Activated CD4-positive, alpha-beta memory T cell treated with anti-CD3 and anti-CD28 coated beads, Interleukin-2, amount 10 ng/mL, durations not matched to agents 7 days and 5 days (primary cell): ENCODE measurements at regions not wholly inside any gene's neighbourhood (a gene's known extent, or its start where the extent isn't known, plus 50 kb on each side); places are given as distances from the start of the nearest gene placed in this dataset.

ENCODE experiments used
- CTCF ChIA-PET: fragments of 350-600 bp; sonication (Branson Sonifier 250); formaldehyde crosslinking; loops from one replicate; lab custom pipeline; 2021; ENCODE audit warnings: antibody characterized with exemption, inconsistent platforms; lab: Charles Lee
- POLR2A ChIA-PET: fragments of 350-600 bp; sonication (Branson Sonifier 250); formaldehyde crosslinking; loops from one replicate; lab custom pipeline; 2021; ENCODE audit warnings: antibody characterized with exemption; lab: Charles Lee
- DNase-seq: peaks from one replicate; pipeline ENCODE4 v3.0.0-alpha.2; 2020
- H3K27ac Mint-ChIP-seq: one replicate; pipeline ENCODE4 v1.8.0; 2021; ENCODE audit warnings: mild to moderate bottlenecking, mixed read lengths
- H3K27me3 Mint-ChIP-seq: one replicate; pipeline ENCODE4 v1.8.0; 2021; ENCODE audit warnings: mixed read lengths
- H3K36me3 Mint-ChIP-seq: one replicate; pipeline ENCODE4 v1.8.0; 2021; ENCODE audit warnings: low read depth, mixed read lengths
- H3K4me1 Mint-ChIP-seq: one replicate; pipeline ENCODE4 v1.8.0; 2021; ENCODE audit warnings: mixed read lengths
- H3K4me3 Mint-ChIP-seq: one replicate; pipeline ENCODE4 v1.8.0; 2021; ENCODE audit warnings: mild to moderate bottlenecking, mixed read lengths
- H3K9me3 Mint-ChIP-seq: one replicate; pipeline ENCODE4 v1.8.0; 2021; ENCODE audit warnings: mixed read lengths

DNA sequence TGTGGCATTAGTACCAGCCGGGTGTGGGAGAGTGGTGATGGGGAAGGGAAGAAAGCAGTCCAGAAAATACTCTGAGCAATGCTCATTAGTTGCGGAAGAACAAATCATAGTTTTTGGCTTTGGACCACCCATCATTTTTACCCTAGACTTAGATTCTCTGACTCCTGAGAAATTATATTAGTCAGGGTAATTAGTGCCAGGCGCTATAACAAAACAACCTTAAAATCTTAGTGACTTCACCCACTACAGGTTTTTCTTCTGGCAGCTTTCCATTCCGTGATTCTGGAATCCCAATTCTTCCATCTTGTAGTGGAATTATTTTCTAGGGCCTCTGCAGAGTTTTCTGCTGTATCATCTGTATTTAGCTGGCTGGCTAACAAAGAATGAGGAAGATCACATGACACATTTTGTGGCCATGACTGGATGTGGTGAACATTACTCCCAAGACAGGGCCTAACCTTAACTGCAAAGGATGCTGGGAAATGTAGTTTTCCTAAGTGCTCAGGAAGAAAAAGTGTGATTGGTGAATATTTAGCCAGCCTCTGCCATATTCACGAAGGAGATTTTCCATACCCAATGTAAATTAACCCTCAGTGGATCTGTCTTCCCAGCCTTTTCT lies 373.0 kb upstream of the MEF2C start:
- Mint-ChIP-seq H3K9me3 (peaks cover 2% of the 10 kb centered on the region), H3K4me3 (no peak overlapping the region), H3K27ac (no peak overlapping the region), H3K36me3 (no peaks in the 10 kb centered on the region), H3K27me3 (no peaks in the 10 kb centered on the region), H3K4me1 (no peaks in the 10 kb centered on the region)
- DNase-seq = no peak
- POLR2A ChIA-PET = no interaction called here
- CTCF ChIA-PET = no interaction called here

DNA sequence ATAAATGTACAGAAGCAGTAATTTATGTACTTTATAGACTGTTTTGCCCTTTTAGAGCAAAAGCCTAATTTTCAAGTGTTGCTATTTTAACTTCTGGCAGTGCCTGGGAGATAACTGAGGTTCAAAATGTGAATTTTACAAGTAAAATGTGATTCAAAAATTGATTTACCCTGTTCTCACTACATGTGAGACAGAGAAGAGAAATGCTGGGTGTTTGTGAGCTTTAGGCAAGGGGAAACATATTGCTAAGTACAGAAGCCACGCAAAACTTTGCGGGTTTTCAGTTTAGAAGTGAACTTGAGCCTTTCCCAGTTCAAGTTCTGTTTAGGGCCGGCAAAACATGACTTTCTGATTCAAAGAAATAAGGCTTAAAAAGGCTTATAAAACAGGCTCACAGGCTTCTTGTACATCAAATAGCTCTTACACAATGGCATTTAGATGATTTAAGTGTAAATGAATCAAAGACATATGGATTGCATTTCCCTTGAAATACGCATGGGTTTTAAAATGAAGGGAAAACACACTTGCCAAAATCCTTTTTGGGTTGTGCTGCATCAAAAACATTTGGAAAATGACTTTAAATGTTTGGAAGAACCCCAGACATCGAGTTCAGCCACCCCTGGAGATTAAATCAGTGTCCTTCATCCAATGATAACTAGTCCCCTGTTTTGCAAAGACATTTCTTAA lies 370.8 kb upstream of the MEF2C start:
- no peaks in the 10 kb centered on the region for H3K27me3 Mint-ChIP-seq
- no peak for DNase-seq
- POLR2A ChIA-PET = no interaction called here
- no peak overlapping the region for H3K27ac Mint-ChIP-seq
- CTCF ChIA-PET = no interaction called here
- H3K36me3 Mint-ChIP-seq = no peaks in the 10 kb centered on the region
- no peak overlapping the region for H3K4me3 Mint-ChIP-seq
- peaks cover 2% of the 10 kb centered on the region for H3K9me3 Mint-ChIP-seq
- H3K4me1 Mint-ChIP-seq = no peaks in the 10 kb centered on the region

DNA sequence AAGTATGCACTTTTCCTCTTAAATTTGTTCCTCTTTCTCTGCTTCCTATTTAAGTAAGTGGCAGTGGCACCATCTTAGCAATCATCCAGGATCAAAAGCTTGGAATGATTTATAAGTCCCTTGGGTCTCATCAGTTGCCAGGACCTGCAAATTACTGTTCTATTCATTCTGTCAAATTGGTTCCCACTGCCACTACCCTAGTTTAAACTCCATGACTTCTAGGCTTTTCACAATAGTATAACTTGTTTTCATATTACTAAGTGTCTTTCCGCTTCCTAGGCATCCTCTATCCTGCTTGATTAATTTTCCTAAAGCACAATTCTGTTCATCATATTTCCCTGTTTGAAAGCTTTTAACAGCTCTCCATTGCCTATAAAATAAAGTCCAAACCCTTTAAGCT lies 363.9 kb upstream of the MEF2C start:
- H3K27ac Mint-ChIP-seq = no peak overlapping the region
- no peaks in the 10 kb centered on the region for H3K9me3 Mint-ChIP-seq
- DNase-seq = no peak
- H3K4me3 Mint-ChIP-seq = no peak overlapping the region
- H3K36me3 Mint-ChIP-seq = no peaks in the 10 kb centered on the region
- no peaks in the 10 kb centered on the region for H3K4me1 Mint-ChIP-seq
- POLR2A ChIA-PET = no interaction called here
- H3K27me3 Mint-ChIP-seq = no peaks in the 10 kb centered on the region
- CTCF ChIA-PET = no interaction called here

DNA sequence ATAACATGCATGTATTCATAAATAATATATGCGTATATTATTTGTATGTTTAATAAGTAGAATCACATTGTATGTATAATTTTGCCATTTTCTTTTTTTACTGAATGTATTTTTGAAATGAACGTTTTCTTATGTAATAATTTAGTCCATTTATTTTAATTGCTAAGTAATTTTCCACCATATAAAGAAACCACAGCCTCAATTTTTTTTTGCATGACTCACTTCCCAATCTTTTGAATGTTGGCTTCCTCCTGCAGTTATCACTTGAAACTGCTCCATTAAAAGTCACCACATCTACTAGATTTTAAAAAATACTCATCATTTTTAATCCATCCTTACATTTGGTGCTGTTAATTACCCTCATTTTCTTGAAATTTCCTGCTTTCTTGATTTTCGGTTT lies 363.3 kb upstream of the MEF2C start:
- Mint-ChIP-seq H3K9me3 (no peaks in the 10 kb centered on the region), H3K4me1 (no peaks in the 10 kb centered on the region), H3K36me3 (no peaks in the 10 kb centered on the region), H3K27ac (no peak overlapping the region), H3K27me3 (no peaks in the 10 kb centered on the region), H3K4me3 (no peak overlapping the region)
- POLR2A ChIA-PET = no interaction called here
- CTCF ChIA-PET = no interaction called here
- no peak for DNase-seq

DNA sequence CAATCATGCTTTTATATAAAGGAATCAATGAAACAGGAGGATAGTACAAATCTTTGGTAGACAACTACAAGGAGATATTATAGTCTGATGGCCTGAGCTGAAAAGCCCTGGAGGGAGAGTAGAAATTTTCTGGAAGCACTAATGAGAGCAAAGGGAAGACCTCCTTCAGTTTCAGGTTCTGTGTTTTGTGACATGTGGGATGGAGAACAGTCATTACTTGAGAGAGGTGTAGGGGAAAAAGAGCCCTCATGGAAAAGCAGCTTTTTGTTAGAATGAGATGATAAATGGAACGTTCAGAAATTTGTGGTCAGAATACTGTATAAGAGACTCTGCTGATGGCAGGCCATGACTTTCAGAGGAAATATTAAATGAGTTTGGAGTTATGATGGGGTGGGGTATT lies 360.6 kb upstream of the MEF2C start:
- Mint-ChIP-seq H3K4me3 (no peak overlapping the region), H3K27me3 (no peaks in the 10 kb centered on the region), H3K36me3 (no peaks in the 10 kb centered on the region), H3K4me1 (no peaks in the 10 kb centered on the region), H3K9me3 (no peaks in the 10 kb centered on the region), H3K27ac (no peak overlapping the region)
- ChIA-PET POLR2A (no interaction called here), CTCF (no interaction called here)
- DNase-seq = no peak

DNA sequence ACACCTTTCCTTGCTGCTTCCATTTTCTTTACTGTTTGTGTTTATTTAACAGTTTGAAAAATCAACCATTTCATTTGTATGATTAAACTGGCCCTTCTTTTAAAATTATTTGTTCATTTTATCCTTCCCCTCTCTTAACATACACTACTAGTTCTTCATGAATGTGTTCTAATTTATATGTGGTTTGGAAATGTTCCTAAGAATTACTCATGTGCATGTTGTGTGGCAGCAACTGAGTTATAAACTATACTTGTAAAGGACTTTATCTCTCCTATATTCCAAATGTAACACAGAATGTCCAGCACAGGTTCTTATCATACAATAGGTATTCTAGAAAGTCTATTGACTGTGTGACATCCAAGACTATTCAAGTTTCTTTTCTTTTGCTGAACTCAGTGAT lies 358.2 kb upstream of the MEF2C start:
- Mint-ChIP-seq H3K27me3 (no peaks in the 10 kb centered on the region), H3K9me3 (no peaks in the 10 kb centered on the region), H3K27ac (no peak overlapping the region), H3K36me3 (no peaks in the 10 kb centered on the region), H3K4me1 (no peaks in the 10 kb centered on the region), H3K4me3 (no peak overlapping the region)
- ChIA-PET POLR2A (no interaction called here), CTCF (no interaction called here)
- DNase-seq = no peak

DNA sequence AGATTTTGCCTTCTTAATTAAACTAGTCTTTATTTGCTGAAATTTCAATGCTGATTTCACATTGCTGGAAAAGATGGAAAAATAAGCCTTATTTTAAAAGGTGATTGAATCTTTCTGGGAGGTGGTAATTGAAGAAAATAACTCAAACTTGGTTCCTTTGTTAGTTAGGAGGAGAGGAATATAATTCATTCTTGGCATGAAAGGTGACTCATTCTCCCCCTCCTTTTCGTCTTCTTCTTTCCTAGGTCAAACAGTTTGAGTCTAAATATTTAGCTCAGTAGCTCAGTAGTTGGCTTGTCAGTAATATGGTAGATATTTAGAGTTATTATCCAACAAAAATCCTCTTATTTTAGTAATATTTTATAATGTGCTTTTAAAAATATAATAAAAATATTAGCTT lies 353.9 kb upstream of the MEF2C start:
- ChIA-PET CTCF (no interaction called here), POLR2A (no interaction called here)
- no peak overlapping the region for H3K27ac Mint-ChIP-seq
- DNase-seq = no peak
- no peaks in the 10 kb centered on the region for H3K9me3 Mint-ChIP-seq
- no peak overlapping the region for H3K4me3 Mint-ChIP-seq
- H3K4me1 Mint-ChIP-seq = no peaks in the 10 kb centered on the region
- no peaks in the 10 kb centered on the region for H3K36me3 Mint-ChIP-seq
- H3K27me3 Mint-ChIP-seq = no peaks in the 10 kb centered on the region

DNA sequence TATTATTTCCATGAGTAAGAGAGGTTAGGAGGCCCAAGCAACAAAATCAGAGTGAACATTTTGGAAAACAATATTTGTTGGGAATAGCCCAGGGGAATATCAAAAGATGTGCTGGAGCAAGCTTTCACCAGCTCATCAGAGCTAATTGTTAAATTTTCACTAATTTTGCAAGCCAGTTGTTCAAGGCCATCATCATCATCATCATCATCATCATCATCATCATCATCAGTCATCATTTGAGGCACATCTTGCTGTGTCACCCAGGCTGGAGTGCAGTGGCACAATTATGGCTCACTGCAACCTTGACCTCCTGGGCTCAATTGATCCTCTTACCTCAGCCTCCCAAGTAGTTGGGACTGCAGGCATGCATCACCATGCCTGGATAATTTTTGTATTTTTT lies 350.5 kb upstream of the MEF2C start:
- ChIA-PET POLR2A (no interaction called here), CTCF (no interaction called here)
- Mint-ChIP-seq H3K4me1 (no peaks in the 10 kb centered on the region), H3K36me3 (no peaks in the 10 kb centered on the region), H3K27ac (no peak overlapping the region), H3K4me3 (no peak overlapping the region), H3K27me3 (no peaks in the 10 kb centered on the region), H3K9me3 (no peaks in the 10 kb centered on the region)
- no peak for DNase-seq

DNA sequence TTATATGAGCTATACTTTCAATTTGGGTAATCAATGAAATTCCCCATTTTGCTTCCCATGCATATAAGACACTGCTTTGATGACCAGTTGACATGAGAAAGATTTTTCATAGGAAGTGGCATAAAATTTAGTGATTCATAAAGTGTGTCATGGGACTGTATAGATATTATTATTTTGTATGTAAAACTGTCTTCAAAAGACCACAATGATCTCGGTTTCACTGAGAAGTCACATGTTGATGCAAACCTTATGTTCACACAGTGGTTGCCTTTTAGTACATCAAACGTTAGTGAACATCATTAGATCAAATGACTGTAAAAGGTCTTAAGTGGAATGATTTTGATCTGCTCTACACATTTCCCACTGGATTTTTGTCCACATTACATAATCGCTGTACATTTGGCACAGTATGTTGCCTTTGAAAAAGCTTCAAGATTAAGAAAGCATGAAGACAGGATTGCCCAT lies 349.2 kb upstream of the MEF2C start:
- Mint-ChIP-seq H3K27me3 (no peaks in the 10 kb centered on the region), H3K27ac (no peak overlapping the region), H3K4me1 (no peaks in the 10 kb centered on the region), H3K4me3 (no peak overlapping the region), H3K36me3 (no peaks in the 10 kb centered on the region), H3K9me3 (no peaks in the 10 kb centered on the region)
- ChIA-PET POLR2A (no interaction called here), CTCF (no interaction called here)
- no peak for DNase-seq

DNA sequence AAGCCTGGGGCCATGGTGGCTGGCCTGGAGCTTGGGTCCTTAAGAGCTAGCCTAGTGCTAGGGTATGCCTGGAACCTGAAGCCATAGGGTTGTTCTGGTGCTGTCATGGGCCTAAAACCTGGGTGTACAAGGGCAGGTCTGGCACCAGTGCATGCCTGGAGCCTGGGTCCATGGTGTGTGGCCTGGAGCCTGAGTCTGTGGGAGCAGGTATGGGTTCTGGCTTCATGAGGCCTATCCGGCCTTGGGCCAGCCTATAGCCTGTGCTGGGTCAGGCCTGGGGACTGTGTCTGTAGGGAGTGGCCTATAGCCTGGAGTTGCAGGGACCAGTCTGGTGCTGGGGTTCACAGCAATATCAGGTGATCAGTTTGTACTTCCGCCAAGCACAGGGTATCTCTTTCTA lies 347.2 kb upstream of the MEF2C start:
- POLR2A ChIA-PET = no interaction called here
- H3K9me3 Mint-ChIP-seq = no peaks in the 10 kb centered on the region
- no peaks in the 10 kb centered on the region for H3K36me3 Mint-ChIP-seq
- no peaks in the 10 kb centered on the region for H3K4me1 Mint-ChIP-seq
- DNase-seq = no peak
- no peak overlapping the region for H3K27ac Mint-ChIP-seq
- H3K4me3 Mint-ChIP-seq = no peak overlapping the region
- CTCF ChIA-PET = no interaction called here
- H3K27me3 Mint-ChIP-seq = no peaks in the 10 kb centered on the region

DNA sequence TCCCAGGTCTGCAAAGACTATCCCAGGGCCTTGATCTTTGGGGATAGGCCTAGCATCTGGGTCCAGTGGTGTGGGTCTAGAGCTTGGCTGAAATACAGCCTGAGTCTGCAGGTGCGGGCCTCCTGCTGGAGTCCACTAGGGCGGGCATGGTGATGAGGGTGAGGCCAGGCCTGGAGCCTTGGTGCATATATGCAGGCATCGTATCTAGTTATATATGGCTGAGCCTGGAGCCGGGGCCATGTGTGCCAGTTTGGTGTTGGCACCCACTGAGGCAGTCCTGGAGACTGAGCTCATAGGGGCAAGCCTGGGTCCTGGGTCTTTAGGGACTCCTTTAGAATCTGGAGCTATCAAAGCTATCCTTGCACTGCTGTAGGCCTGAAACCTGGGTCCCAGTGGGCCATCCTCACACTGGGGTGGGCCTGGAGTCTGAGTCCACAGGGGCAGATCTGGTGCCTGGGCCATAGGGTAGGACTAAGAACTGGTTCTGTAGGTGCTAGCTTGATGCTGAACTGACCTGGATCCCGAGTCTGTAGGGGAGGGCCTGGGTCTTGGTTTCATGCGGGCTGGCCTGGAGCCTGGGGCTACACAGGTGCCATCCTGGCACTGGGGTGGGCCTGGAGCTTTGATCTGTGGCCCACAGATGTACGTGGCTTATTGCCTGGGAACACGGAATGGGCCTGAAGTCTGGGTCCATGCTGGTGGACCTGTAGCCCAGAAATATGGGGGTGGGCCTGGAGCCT lies 346.5 kb upstream of the MEF2C start:
- POLR2A ChIA-PET = no interaction called here
- Mint-ChIP-seq H3K4me1 (no peaks in the 10 kb centered on the region), H3K27me3 (no peaks in the 10 kb centered on the region), H3K9me3 (no peaks in the 10 kb centered on the region), H3K4me3 (no peak overlapping the region), H3K36me3 (no peaks in the 10 kb centered on the region), H3K27ac (no peak overlapping the region)
- no peak for DNase-seq
- CTCF ChIA-PET = no interaction called here

DNA sequence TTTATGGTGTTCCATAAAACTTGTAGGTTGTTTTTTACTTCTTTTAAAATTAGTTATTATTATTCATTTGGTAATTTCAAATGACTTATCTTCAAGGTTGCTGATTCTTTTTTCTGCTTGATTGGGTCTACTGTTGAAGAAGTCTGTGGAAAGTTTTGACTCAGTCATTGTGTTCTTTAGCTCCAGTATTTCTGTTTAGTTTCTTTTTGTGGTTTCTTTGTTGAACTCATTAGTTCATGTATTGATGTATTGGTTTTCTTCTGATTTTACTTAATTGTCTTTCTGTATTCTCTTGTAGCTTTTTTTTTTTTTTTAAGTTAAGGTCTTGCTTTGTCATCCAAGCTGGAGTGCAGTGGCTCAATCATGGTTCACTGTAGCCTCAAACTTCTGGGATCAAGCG lies 345.4 kb upstream of the MEF2C start:
- Mint-ChIP-seq H3K27ac (no peak overlapping the region), H3K4me3 (no peak overlapping the region), H3K9me3 (no peaks in the 10 kb centered on the region), H3K4me1 (no peaks in the 10 kb centered on the region), H3K27me3 (no peaks in the 10 kb centered on the region), H3K36me3 (no peaks in the 10 kb centered on the region)
- ChIA-PET POLR2A (no interaction called here), CTCF (no interaction called here)
- DNase-seq = no peak

DNA sequence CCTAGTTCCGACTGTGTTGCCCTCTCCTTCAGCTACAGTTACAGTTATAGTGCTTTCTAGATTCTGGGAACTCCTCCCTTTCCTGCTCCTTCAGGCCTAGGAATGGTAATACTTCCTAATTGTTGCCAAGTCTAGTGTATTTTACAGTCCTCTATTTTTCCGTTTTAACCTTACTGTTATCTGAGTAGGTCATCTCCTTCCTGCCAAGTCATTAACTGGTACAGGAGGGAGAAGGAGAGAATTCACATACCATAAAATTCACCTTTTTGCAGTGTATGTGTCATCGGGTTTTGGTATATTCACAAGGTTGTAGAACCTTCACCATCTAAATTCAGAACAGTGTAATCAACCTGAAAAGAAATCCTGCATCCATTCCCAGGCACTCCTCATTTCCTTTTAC lies 335.4 kb upstream of the MEF2C start:
- Mint-ChIP-seq H3K4me3 (no peak overlapping the region), H3K27ac (no peak overlapping the region), H3K27me3 (no peaks in the 10 kb centered on the region), H3K4me1 (no peaks in the 10 kb centered on the region), H3K9me3 (no peaks in the 10 kb centered on the region), H3K36me3 (no peaks in the 10 kb centered on the region)
- DNase-seq = no peak
- ChIA-PET CTCF (no interaction called here), POLR2A (no interaction called here)

DNA sequence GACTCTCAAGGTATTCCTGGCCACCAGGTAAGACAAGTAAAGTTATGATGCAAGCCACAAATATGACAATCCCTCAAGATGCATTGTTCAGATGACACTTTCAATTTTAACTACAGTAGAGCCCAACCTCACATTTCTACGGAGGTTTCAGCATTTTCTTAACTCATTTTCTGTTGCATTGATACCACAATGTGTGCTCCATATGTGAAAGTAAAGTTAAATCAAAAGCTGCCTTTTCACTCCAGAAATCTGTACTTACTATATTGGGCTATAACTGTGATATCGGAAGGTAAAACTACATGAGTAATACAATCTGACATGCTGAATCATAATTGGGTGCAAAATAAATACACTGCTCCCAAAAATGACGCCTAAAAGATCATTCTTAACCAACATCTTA lies 333.6 kb upstream of the MEF2C start:
- Mint-ChIP-seq H3K4me1 (no peaks in the 10 kb centered on the region), H3K27me3 (no peaks in the 10 kb centered on the region), H3K36me3 (no peaks in the 10 kb centered on the region), H3K4me3 (no peak overlapping the region), H3K9me3 (no peaks in the 10 kb centered on the region), H3K27ac (no peak overlapping the region)
- ChIA-PET CTCF (no interaction called here), POLR2A (no interaction called here)
- DNase-seq = no peak
